AG04450 (cell line): ENCODE measurements at regions not wholly inside any gene's neighbourhood (a gene's known extent, or its start where the extent isn't known, plus 50 kb on each side); places are given as distances from the start of the nearest gene placed in this dataset.

Experiments
- CTCF ChIA-PET: fragments of 300-600, 350-600 bp; formaldehyde crosslinking; extraction: SDS; loops from one replicate; lab custom pipeline; 2022; ENCODE audit warnings: antibody characterized with exemption, inconsistent platforms; lab: Charles Lee
- POLR2A ChIA-PET: fragments of 350-600 bp; formaldehyde crosslinking; extraction: SDS; loops from one replicate; lab custom pipeline; 2021; ENCODE audit warnings: antibody characterized with exemption, inconsistent platforms; lab: Yijun Ruan, JAX
- DNase-seq: peaks from one replicate; pipeline ENCODE4 v3.0.0-alpha.2; 2011; ENCODE audit warnings: low read depth, low spot score
- H3K27ac ChIP-seq: one replicate; pipeline ENCODE4 v1.5.1; 2012; ENCODE audit warnings: low read depth, low read length, control low read depth
- H3K27me3 ChIP-seq: one replicate; pipeline ENCODE4 v1.6.0; 2012; ENCODE audit warnings: low read length; ENCODE audit not compliant: control insufficient read depth, insufficient read depth
- H3K4me3 ChIP-seq: 2 replicates; pipeline ENCODE4 v1.5.1; 2011; ENCODE audit warnings: mild to moderate bottlenecking, low read depth, low read length, control low read depth
- H3K9me3 ChIP-seq: 2 replicates; pipeline ENCODE4 v1.5.1; 2012; ENCODE audit warnings: low read length; ENCODE audit not compliant: control insufficient read depth, insufficient read depth
- CTCF ChIP-seq: IDR thresholded peaks from 2 replicates; pipeline ENCODE4 v1.5.1; 2011; ENCODE audit warnings: low read depth, low read length, control low read depth, inconsistent platforms

- Histone ChIP-seq H3K27me3 (no peaks in the 10 kb centered on the region), H3K9me3 (no peaks in the 10 kb centered on the region), H3K27ac (no peak overlapping the region), H3K4me3 (no peak overlapping the region)
- POLR2A ChIA-PET: no interaction called here
- DNase-seq: no peak
- TF ChIP-seq CTCF: no peak
- CTCF ChIA-PET: interaction anchor here (0.9 kb wide), 1 partner anchor 16 kb away, joined by 3 read pairs; no protein-coding TSS in a partner anchor
These were observed 215.7 kb downstream of the HTR7 start for GRCh38 chr10:90642136-90642535.

- TF ChIP-seq CTCF: no peak
- Histone ChIP-seq H3K27ac (no peak overlapping the region), H3K27me3 (no peaks in the 10 kb centered on the region), H3K9me3 (no peaks in the 10 kb centered on the region), H3K4me3 (no peak overlapping the region)
- CTCF ChIA-PET: interaction anchor here (0.9 kb wide), 1 partner anchor 16 kb away, joined by 3 read pairs; no protein-coding TSS in a partner anchor
- POLR2A ChIA-PET: no interaction called here
- no peak for DNase-seq
These were observed 215.2 kb downstream of the HTR7 start for GRCh38 chr10:90642650-90643049.

- POLR2A ChIA-PET: no interaction called here
- Histone ChIP-seq H3K9me3 (no peaks in the 10 kb centered on the region), H3K27ac (no peak overlapping the region), H3K27me3 (no peaks in the 10 kb centered on the region), H3K4me3 (no peak overlapping the region)
- DNase-seq: no peak
- no peak for TF ChIP-seq CTCF
- CTCF ChIA-PET: interaction anchor here (0.9 kb wide), 1 partner anchor 85 kb away, joined by 5 read pairs; no protein-coding TSS in a partner anchor
These were observed 213.7 kb downstream of the HTR7 start for GRCh38 chr10:90644165-90644564.

- Histone ChIP-seq H3K4me3 (no peak overlapping the region), H3K9me3 (no peaks in the 10 kb centered on the region), H3K27me3 (no peaks in the 10 kb centered on the region), H3K27ac (no peak overlapping the region)
- no peak for TF ChIP-seq CTCF
- DNase-seq: no peak
- POLR2A ChIA-PET: no interaction called here
- CTCF ChIA-PET: interaction anchor here (0.6 to 2.8 kb wide), 3 partner anchors 40 to 696 kb away, joined by 3 to 9 read pairs (median 4); no protein-coding TSS in a partner anchor
These were observed 207.0 kb downstream of the HTR7 start for GRCh38 chr10:90650858-90651257.

- POLR2A ChIA-PET: no interaction called here
These were observed 205.3 kb downstream of the HTR7 start for GRCh38 chr10:90652519-90652918.

More at GRCh38 chr10:90652519-90652918, 205.3 kb downstream of the HTR7 start:
- DNase-seq: no peak
- no peak overlapping the region for H3K27ac ChIP-seq
- H3K4me3 ChIP-seq: no peak overlapping the region
- H3K27me3 ChIP-seq: no peaks in the 10 kb centered on the region
- CTCF ChIA-PET: interaction anchor here (1.5 to 2.8 kb wide), 2 partner anchors 364 to 856 kb away, joined by 3 to 9 read pairs; no protein-coding TSS in a partner anchor
- TF ChIP-seq CTCF: peak; percentile 65
- no peaks in the 10 kb centered on the region for H3K9me3 ChIP-seq
